Posterior cingulate gyrus (tissue), 11 donors: ENCODE measurements at regions not wholly inside any gene's neighbourhood (a gene's known extent, or its start where the extent isn't known, plus 50 kb on each side); places are given as distances from the start of the nearest gene placed in this dataset.
A peak's percentile ranks its signal among the peaks of the same experiment; 100 is the strongest.
"Not testable (repeated sequence)": the region's sequence is repeated elsewhere in the genome, so short reads cannot be mapped to it uniquely, and the experiment has no call there.

ENCODE experiments used
- DNase-seq, 10 donors: peaks; one replicate each; pipeline versions ENCODE4 v3.0.0 to v3.0.0-alpha.2; 2020 to 2021; ENCODE audit warnings: mixed read lengths in 3 of 10
- intact Hi-C: fragments of 100-400 bp; cut with DNase I; formaldehyde crosslinking; loops from one replicate; pipeline ENCODE4 v1.15.1; 2023

- intact Hi-C loops: no loop called here
- DNase-seq: no peak
These were observed 186.8 kb downstream of the TMA16 start for GRCh38 chr4:163681208-163681821.

DNA sequence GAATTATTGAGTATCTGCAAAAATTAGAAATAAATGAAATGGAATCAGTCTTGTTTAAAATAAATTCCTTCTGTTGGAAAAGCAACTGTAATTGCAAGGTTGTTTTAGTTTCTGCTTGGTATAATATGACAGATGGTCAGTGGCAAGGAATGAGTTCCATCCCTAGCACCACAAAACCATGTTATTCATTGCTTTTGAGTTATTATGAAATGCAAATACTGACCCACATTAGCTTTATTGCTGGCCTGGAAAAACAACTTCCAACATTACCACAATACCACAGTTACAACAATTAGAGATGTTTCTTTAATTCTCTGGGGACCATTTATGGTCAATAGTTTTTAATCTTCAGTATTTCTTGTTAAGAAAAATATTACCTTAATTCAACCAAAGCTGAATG is 194.4 kb downstream of the TMA16 start:
- intact Hi-C loops: no loop called here
- no peak for DNase-seq

DNA sequence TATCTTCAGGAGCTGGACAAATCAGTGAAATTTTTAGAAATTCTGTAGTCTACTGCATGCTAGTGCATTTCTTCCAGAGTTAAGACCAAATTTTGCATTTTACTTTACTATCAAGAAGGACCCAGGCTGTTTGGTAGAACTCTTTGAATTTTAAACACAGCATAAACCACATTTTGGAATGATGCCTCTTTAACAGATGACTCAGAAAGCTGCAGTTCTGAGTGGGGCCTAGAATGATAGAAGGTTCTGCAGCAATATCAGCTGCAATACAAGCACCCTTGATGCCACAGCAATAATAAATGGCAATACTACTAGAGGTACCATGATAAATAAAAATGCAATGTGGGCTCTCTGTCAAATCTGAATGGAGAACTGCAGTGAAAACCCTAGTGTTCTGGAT is 198.7 kb downstream of the TMA16 start:
- DNase-seq: no peak
- intact Hi-C loops: no loop called here

DNA sequence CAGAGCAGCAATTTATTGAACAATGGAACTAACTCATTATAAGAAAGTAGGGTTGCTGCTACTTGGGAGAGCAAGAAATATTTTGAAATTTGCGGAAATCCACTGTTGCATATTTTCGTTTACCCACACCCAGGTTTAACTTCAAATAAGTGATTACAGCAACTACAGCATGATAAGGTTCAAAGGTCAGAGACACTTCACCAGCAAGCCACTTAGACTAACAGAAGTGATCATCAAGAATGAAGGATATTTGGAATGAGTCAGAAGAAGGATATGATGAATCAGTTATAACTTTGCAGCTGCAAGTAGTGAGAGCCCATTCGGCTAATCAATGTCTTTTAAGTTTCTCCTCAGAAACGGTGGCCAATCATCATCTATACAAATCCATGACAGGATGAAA is 199.3 kb downstream of the TMA16 start:
- intact Hi-C loops: no loop called here
- DNase-seq: no peak

DNA sequence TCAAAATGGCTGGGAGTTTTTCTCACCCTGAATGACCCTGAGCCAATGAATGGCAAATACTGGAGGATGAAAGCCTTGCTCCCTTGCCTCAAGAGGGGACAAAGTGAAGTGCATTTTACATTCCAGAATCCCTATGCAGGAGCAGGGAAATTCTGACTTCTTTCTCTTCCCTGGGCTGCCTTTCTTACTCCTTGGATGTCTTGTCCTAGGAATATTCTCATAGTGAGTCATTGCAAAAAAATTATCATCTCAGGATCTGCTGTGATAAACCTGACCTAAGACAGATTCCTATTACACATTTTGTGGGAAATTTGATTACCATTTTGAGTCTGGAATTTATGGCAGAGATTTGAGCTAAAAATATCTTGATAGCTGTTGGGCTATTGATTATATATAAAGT is 199.9 kb downstream of the TMA16 start:
- DNase-seq: no peak
- intact Hi-C loops: no loop called here

GRCh38 chr4:163697121-163697520 is 202.6 kb downstream of the TMA16 start:
- DNase-seq: no peak
- intact Hi-C loops: no loop called here

GRCh38 chr4:163700383-163700782 is 205.9 kb downstream of the TMA16 start:
- DNase-seq, intact Hi-C loops: not testable (repeated sequence)

DNA sequence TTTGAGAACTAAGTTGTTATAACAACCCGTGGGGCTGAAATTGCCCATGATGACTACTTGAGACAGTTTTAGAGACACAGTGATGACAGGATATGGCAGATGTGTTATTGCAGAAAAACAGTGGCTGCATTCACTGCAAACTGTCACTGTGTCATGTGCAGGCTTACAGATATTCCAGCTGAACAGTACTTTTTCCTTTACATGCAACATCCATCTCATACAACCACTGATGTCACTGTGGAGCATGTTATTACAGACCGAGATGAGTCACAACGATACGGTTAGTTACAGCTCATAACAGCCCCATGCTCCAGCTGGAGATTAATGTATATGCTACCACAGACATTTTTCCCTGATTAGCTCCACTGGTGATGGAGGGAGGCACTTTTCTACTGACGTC is 207.4 kb downstream of the TMA16 start:
- intact Hi-C loops: no loop called here
- DNase-seq: no peak

- intact Hi-C loops: no loop called here
- DNase-seq: no peak
These were observed 208.2 kb downstream of the TMA16 start for GRCh38 chr4:163702736-163703135.

GRCh38 chr4:163703251-163703650 is 208.8 kb downstream of the TMA16 start:
- intact Hi-C loops: no loop called here
- no peak for DNase-seq

DNA sequence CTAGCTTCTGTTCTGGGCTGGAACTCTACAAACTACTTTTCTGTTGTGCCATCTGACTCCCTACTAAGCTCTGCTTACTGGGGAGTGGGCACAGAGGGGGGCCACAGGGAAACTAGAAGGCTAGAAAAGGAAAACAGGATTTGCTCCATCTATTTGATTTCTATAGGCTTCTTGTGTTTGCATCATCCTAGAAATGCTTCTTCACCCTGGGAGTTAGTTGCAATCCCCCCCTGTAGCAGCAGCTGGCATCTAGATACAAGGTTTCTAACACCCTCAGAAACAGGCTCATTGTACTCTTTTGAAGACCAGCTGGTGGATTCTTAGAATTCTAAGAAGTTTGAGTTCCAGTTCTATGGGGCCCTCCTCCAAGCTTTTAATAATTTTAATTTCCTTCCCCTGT is 213.4 kb downstream of the TMA16 start:
- DNase-seq: no peak
- intact Hi-C loops: no loop called here

DNA sequence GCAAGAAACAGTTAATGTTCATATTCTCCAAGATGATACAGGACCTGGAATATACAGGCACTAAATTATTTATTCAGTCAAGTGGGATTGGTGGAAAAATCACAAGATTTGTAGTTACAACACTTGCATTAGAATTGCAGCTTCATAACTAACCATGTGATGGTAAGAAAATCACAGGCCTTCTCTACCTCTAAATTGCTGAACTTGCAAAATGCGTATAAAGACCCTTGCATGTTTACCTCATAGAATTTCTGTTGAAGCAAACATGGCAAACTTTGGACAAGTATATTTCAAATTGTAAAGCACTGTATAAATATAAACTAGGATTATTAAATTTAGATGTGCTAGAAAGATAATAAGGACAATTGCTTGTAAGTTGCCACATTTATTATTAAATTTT is 215.1 kb downstream of the TMA16 start:
- intact Hi-C loops: no loop called here
- no peak for DNase-seq

- DNase-seq: no peak
- intact Hi-C loops: no loop called here
These were observed 215.7 kb downstream of the TMA16 start for GRCh38 chr4:163710158-163710557.

DNA sequence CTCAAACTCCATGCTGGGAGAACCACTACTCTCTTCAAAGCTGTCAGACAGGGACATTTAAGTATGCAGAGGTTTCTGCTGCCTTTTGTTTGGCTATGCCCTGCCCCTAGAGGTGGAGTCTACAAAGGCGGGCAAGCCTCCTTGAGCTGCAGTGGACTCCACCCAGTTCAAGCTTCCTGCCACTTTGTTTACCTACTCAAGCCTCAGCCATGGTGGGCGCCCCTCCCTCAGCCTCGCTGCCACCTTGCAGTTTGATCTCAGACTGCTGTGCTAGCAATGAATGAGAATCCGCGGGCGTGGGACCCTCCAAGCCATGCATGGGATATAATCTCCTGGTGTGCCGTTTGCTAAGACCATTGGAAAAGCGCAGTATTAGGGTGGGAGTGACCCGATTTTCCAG is 230.0 kb downstream of the TMA16 start:
- DNase-seq: peak in 2 of 10 donors; percentile 55 to 59

GRCh38 chr4:163726641-163727040 is 232.2 kb downstream of the TMA16 start:
- DNase-seq: no peak
- intact Hi-C loops: no loop called here

More for the DNA sequence above, 230.0 kb downstream of the TMA16 start:
- intact Hi-C loops: not testable (repeated sequence)

DNA sequence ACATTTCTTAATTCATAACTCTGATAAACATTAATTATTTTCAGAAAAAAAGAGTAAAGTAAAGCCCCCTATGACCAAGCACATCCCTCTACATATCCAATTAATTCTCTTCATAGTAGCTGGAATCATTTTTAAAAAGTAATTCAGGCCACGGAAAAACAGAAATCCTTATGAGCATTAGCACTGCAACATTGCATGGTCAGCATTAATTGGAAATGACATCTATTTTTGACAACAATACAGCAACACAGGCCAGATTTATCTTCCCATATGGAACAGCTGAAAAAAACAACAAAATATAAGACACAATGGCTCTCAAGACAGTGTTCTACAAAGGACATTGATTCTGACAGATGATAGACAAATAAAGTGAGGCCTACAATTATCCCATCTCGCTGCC is 236.6 kb downstream of the TMA16 start:
- intact Hi-C loops: no loop called here
- no peak for DNase-seq

- intact Hi-C loops: no loop called here
- DNase-seq: no peak
These were observed 238.0 kb downstream of the TMA16 start for GRCh38 chr4:163732473-163732872.

GRCh38 chr4:163736876-163737275 is 242.4 kb downstream of the TMA16 start:
- intact Hi-C loops: no loop called here
- DNase-seq: no peak

DNA sequence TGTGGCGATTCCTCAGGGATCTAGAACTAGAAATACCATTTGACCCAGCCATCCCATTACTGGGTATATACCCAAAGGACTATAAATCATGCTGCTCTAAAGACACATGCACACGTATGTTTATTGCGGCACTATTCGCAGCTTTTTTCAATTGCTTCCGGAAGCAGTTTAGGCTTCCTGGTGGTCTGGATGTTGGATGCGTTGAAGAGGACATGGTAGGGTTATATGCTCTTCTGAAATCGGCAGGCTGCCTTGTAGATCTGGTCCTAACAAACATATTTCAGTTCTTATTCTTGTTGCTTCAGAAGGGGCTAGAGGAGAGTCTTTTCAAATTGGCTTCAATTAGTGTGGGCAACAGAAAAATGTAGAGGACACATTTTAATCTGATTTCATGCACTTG is 243.4 kb downstream of the TMA16 start:
- DNase-seq, intact Hi-C loops: not testable (repeated sequence)

DNA sequence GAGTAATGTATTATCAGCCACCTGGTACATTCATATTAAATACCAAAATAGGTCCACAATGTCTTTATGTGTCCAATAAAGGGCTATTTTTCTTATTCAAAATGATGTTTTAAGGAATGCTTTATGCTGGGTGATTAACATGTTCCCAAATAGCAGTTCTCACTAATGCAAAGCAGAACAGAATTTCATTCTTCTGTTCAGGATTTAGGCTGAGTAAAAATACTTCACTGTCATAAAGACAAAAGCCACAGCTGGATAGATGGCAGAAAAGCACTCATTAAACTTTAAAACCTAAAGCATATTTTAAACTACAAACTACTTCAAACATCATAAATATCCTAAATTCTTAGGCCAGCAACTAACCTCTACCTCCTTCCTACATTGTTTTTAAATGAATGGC is 244.0 kb downstream of the TMA16 start:
- DNase-seq: no peak
- intact Hi-C loops: no loop called here

DNA sequence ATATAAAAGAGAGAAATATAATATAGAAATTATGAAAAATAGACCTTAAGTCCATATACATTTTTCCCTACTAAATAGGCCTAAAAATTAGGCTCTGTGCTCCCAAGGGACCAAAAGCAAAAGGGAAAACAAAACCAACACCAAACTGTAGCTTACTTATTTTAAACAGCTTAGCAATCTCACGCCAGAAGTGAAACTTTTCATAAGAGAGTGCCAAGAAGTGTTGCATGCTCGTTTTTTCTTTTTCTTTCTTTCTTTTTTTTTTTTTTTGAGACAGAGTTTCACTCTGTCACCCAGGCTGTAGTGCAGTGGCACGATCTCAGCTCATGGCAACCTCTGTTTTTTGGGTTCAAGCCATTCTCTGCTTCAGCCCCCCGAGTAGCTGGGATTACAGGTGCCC is 250.4 kb downstream of the TMA16 start:
- DNase-seq: no peak
- intact Hi-C loops: no loop called here

GRCh38 chr4:163747293-163747692 is 252.8 kb downstream of the TMA16 start:
- intact Hi-C loops: no loop called here
- no peak for DNase-seq

DNA sequence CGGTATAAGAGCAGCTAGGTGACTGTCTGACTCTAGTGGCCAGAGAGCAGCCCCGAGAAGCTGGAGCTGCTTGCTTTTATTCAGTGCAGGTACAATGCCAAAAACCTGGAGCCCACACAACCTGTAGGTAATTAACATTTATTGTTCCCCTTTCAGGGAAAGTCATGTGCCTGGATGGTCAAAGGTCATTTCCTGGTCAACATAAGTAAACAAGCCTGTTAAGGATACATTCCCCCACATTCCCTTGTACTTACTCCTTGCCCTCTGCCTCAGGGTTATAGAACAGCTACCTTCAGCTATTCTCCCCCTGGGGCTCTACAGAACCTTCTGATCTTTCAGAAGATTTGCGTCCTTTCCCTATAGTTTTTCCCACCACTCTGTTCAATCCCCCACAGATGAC is 253.4 kb downstream of the TMA16 start:
- DNase-seq: no peak
- intact Hi-C loops: no loop called here
